ENCODE measurements at regions not wholly inside any gene's neighbourhood (a gene's known extent, or its start where the extent isn't known, plus 50 kb on each side); places are given as distances from the start of the nearest gene placed in this dataset.
"Not testable (repeated sequence)": the region's sequence is repeated elsewhere in the genome, so short reads cannot be mapped to it uniquely, and the experiment has no call there.

DNA sequence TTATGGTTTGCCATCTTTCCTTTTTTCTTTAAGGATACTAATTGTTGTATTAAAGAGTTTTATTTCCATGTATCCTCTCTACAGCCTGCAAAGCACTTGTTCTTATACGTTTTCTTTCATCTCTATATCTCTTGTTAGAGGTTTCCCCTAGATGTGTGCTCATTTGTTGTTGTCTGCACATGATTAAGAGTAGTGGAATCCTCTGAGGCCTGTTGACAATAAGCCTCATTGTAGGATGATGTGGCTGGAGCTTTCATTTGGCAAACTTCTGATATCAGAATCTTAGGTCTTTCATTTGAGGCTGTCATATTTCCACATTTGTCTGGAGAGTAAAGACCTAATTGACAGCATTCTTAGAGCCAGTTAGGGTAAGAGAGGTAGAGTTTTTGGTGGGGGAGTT is 506.0 kb downstream of the DIPK2A start:
- DNase-seq, result no peak

DNA sequence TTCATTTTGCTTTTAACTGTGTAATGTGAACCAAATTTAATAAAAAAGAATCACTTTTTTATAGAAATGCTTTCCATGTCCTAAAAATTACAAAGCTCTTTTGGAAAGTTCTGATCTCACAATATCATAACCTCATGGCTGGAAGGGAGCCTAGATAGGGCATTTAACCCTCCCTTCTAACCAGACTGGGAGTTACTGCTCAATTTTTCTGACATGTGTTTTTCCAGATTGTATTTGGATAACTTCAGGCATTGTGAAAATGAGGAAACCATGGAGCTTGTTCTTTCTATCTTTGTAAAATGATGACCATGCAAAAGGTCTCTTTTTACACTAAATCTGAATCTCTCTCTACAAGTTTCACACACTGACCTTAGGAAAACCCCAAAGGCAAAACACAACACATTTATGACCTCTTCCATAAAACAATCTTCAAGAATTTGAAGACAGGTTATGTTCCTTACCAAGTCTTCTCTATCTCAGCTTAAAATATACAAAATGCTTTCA is 508.8 kb downstream of the DIPK2A start:
- no peak for DNase-seq

- no peak for DNase-seq
These were observed 511.3 kb downstream of the DIPK2A start for GRCh38 chr3:144482876-144483275.

- DNase-seq, result no peak
These were observed 515.4 kb downstream of the DIPK2A start for GRCh38 chr3:144487011-144487410.

- DNase-seq, result peak; percentile 18
These were observed 517.3 kb downstream of the DIPK2A start for GRCh38 chr3:144488927-144489326.

DNA sequence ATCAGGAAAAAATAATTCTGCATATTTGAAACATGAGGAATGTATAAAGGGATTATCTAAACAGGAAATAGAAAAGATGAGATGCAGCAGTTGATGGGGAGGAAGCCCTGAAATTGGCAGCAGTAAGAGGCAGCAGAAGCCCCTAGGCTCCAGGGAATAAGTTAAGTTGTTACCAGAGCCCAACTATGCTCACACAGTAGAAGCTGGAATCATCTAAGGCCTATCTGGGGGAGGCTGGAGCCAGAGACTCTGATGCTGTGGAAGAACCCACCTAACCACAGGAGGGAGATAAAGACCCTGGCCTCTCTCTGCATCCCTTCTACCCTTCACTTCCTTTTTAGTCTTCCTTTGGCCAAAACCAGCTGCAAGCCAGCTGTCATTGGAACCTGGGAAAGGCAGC is 519.7 kb downstream of the DIPK2A start:
- DNase-seq, result peak; percentile 56

GRCh38 chr3:144494651-144495050 is 523.0 kb downstream of the DIPK2A start:
- not testable (repeated sequence) for DNase-seq

DNA sequence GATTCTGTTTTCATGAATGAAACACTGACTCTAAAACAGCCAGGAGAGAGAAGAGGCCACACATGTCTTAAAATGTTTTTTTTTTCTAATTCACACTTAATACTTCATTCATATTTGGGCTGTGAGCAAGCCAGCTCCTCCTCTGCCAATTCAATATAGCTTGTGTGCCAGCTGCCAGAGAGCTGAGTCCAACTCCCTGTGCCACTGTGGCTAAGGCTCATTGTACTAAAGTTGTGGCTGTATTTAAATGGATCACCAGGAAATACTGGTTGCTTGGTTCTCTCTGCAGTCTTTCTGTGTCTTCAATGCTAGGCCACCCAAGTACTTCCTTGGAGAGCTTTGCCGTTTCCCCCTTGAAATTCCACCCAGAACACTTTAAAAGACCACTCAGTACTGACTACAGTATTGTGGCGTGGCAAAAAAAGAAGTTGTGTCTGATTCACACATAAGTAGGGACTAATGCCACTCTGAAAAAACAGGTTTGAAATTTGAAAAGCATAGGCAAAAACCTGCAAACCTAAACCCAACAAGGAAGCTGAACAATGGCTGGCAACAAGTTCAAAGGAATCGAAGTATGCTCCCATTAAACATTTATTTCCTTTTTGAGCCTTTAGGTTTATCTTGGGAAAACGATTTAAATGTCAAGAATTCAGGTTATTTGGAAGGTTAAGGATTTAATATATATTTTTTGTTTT is 524.7 kb downstream of the DIPK2A start:
- no peak for DNase-seq

- DNase-seq, result no peak
These were observed 525.8 kb downstream of the DIPK2A start for GRCh38 chr3:144497452-144497851.

DNA sequence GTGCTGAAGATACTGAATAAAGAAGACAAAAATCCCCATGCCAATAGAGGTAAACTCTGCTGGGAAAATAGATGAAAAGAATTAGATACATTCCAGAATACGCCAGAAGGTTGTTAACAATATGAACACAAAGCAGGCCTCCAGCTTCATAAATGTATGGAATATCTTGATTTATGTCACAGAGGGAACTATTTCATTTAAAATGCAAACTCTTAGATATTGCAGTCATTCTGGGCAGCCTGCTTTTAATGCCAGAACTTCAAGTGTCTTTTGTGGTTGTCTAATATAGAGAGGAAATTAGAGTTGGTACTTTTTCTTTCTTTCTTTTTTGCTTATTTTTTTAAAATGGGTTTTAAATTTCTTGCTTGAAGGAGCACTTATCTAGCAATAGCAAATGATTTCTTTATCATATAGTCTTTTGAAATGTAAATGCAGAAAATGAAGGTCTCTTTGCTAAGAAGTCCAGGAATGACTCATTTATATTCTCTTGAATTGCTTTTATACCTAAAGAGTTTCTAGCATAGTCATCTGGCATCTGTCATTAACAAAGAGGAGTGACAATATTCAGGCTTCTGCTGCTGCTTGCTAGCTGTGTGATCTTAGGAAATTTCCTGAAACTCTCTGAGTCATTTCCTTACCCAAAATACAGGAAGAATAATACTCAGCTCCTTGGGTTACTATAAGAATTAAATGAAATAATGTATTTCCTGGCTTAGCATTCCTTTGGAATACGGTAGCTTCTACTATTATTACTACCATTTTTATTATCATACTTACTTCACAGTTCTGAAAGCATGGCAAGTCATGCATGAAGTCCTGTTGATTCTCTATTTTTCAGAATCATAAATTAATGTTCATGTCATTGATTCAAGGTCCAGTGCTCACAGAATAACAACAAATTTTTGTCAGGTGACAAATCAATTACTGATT is 527.6 kb downstream of the DIPK2A start:
- DNase-seq, result no peak

DNA sequence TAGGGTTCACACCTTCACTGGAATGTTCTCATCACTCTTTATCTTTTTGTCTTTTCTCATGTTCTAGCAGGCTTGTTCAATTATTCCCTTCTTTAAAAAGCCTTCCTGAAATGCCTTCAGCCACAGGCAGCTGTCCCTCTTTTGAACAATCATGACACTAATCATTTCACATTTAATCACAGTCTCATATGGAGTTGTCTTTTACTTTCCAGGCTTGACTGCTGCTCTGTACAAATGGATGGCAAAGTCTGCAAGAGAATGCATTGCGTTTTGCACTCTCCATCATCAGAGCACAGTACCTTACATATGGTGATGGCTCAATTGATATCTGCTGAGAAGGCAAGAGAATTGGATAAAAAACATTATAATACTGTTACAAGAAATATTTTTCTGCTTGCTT is 529.8 kb downstream of the DIPK2A start:
- DNase-seq, result no peak

DNA sequence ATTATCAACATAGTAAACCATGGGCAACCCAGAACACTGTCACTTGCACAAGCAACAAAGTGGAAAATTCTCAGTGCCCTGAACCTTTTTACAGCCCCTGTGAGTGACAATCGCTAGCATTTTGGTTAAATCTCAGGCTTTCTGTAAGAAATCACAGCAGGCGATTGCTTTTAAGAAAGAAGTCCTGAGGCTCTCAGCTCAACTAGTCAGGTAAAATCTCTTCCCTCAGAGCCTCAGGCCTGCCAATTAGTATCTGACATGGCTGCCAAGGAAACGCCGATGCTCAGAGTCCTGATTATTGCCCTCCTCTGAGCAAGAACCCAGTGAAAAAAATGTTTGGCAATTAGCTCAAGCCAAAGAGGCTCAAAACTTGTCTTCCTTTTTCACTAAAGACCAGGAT is 530.8 kb downstream of the DIPK2A start:
- no peak for DNase-seq

DNA sequence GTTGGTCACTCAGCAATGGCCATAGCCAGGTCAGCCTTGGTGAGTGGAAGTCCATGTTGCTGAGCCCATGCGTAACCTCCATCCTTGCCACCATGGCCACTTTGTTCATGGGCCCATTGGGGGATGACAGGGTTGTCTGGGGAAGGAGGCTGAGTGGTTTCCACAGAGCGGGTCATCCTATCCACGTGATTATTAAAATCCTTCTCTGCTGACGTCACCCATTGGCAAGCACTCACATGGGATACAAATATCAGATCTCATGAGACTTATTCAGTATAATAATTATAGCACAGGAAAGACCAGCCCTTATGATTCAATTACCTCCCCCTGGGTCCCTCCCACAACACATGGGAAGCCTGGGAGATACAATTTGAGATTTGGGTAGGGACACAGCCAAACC is 534.8 kb downstream of the DIPK2A start:
- not testable (repeated sequence) for DNase-seq

GRCh38 chr3:144511346-144511745 is 539.7 kb downstream of the DIPK2A start:
- no peak for DNase-seq

DNA sequence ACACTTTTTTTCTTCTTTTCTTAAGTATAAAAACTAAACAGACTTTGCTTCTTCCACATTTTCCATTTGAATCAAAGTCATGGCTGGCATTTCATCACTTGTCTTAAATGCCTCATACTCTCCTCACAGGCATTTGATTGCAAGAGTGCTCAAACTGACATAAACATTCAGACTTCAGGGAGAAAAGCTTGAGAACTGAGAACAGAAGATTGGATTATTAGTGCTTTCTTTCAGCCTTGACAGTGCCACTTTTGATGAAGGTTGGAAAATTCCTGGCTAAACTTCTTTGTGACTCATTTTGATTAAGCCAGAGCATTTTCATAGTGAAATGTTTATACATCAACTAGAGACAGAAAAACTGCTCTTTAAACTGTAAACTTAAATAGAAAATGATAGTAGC is 544.4 kb downstream of the DIPK2A start:
- no peak for DNase-seq

- no peak for DNase-seq
These were observed 545.0 kb downstream of the DIPK2A start for GRCh38 chr3:144516589-144516988.

DNA sequence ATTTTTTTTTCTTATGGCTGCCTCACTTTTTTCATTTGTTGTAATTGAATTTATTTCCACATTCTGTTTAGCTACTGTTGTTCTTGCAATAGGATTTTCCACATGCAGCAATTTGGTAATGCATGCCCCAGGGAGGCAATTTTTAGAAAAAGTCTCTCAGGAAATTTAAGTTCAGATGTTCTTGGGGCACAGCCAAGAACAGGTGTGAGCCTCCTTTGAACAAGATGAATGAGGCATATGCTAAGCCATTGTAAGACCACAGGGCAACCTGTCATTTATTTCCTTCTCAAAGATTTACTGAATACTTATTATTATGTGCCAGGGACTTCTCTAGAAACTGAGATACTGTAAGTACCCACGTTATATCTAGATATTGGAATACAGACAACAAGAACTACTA is 549.5 kb downstream of the DIPK2A start:
- no peak for DNase-seq

DNA sequence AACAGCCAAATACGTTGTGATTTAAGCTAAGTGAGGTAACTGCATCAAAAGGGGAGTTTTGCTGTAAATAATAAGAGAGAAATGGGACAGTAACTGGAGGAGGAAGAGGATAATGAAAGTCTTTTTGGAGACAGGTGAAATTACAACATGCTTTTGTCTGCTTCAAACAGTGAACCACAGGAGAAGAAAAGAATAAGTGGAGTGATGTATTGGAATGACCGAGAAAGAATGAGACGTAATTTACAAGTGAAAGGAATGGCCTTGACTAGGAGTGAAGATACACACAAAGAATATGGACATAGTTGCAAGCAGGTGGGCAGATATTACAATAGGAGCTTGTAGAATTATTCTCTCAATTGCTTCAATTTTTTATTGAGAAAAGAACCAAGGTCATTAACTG is 550.8 kb downstream of the DIPK2A start:
- no peak for DNase-seq

GRCh38 chr3:144523396-144523795 is 551.8 kb downstream of the DIPK2A start:
- DNase-seq, result no peak

- peak; percentile 1 for DNase-seq
These were observed 552.9 kb downstream of the DIPK2A start for GRCh38 chr3:144524531-144524930.

DNA sequence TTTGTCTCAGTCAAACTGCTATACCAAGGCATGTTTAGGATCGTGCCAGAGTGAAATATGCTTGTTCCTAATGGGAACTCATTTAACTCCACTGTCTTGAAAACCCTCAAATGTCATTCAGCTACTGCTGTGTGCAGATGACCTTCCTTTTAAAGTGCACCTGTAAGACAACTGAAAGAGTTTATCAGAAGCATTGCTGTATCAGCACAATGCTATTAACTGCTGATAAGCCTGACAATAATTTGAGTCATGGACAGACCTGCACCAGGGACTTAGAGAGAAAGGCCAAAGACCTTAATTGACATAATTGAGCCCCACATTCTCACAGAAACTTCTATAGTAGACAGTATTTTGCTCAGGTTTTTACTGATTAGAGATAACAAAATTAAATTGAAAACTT is 557.9 kb downstream of the DIPK2A start:
- DNase-seq, result no peak

DNA sequence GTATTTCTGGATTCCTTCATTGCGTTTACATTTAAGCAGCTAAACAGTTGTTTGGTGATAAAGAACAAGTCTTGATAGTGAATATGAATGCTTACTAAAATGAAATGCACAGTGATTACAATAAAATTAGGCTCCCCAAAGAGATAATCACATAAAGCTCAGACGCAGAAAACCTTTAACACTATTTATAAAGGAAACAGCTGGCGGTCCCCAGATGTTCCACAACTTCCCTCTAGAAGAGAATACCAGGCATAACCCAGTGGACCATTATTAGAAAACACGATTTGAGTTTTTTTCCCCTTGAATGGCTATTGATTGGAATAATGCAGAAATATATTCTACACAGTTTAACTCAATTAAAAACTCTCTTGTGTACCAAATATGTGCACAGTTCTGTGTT is 573.2 kb downstream of the DIPK2A start:
- DNase-seq, result no peak

- no peak for DNase-seq
These were observed 574.9 kb downstream of the DIPK2A start for GRCh38 chr3:144546539-144546938.

GRCh38 chr3:144548346-144548745 is 576.7 kb downstream of the DIPK2A start:
- DNase-seq, result no peak

Data from fibroblast of skin of right quadriceps (primary cell).